Cardiac muscle cell (in vitro differentiated cells and primary cell): ENCODE measurements at regions not wholly inside any gene's neighbourhood (a gene's known extent, or its start where the extent isn't known, plus 50 kb on each side); places are given as distances from the start of the nearest gene placed in this dataset.

Experiments
- DNase-seq, 2 donors: peaks; one replicate each; pipeline versions ENCODE4 v3.0.0 to v3.0.0-alpha.2; 2010 to 2017; ENCODE audit warnings: low read depth in 1 of 2, low spot score in 1 of 2
- H3K27ac ChIP-seq: fragments of 200-600 bp; sonication (generic); 2 replicates; pipeline ENCODE4 v1.5.1; 2016
- H3K27me3 ChIP-seq: fragments of 200-600 bp; sonication (generic); 2 replicates; pipeline ENCODE4 v1.6.0; 2016; ENCODE audit warnings: control low read depth
- H3K36me3 ChIP-seq: fragments of 200-600 bp; sonication (generic); 2 replicates; pipeline ENCODE4 v1.5.1; 2016; ENCODE audit warnings: control low read depth
- H3K4me1 ChIP-seq: fragments of 200-600 bp; sonication (generic); 2 replicates; pipeline ENCODE4 v1.8.1; 2017; ENCODE audit warnings: low read depth, mild to moderate bottlenecking, mixed run types
- H3K4me3 ChIP-seq: fragments of 200-600 bp; sonication (generic); 2 replicates; pipeline ENCODE4 v1.5.1; 2016; ENCODE audit warnings: mild to moderate bottlenecking
- H3K9me3 ChIP-seq: fragments of 200-600 bp; sonication (generic); 2 replicates; pipeline ENCODE4 v1.5.1; 2017; ENCODE audit warnings: low read depth, mild to moderate bottlenecking, control low read depth
- CTCF ChIP-seq: IDR thresholded peaks from 2 replicates; pipeline ENCODE4 v1.5.1; 2012; ENCODE audit warnings: low read depth, mild to moderate bottlenecking, low read length

- Histone ChIP-seq H3K27me3 (peaks cover 65% of the 10 kb centered on the region), H3K4me3 (no peak overlapping the region), H3K9me3 (no peaks in the 10 kb centered on the region), H3K4me1 (no peaks in the 10 kb centered on the region), H3K27ac (no peak overlapping the region), H3K36me3 (no peaks in the 10 kb centered on the region)
- no peak for DNase-seq
- no peak for TF ChIP-seq CTCF
Measured at GRCh38 chr5:135232958-135233357, 166.1 kb downstream of the MACROH2A1 start.

DNA sequence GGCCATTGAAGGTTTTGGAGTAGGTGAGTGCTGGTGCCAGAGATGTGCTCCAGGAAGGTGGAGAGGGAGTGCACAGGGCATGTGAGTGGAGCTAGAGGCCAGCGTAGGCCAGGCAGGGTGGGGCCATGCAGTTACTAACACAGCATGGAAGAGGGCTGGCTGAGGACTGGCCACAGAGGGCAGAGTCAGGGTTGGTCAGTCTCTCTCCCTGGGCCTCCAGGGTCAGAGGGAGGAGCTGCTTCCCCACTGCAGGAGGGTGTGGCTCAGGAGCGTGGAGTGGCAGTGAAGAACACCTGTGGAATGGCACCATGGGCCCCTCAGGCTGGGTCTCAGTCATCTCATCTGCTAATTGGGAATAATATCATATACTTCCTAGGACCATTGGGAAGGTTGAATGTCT lies 167.7 kb downstream of the MACROH2A1 start:
- Histone ChIP-seq H3K4me3 (no peak overlapping the region), H3K9me3 (no peaks in the 10 kb centered on the region), H3K4me1 (no peaks in the 10 kb centered on the region), H3K36me3 (no peaks in the 10 kb centered on the region), H3K27ac (no peak overlapping the region), H3K27me3 (peaks cover 61% of the 10 kb centered on the region)
- DNase-seq, result no peak
- TF ChIP-seq CTCF, result no peak

DNA sequence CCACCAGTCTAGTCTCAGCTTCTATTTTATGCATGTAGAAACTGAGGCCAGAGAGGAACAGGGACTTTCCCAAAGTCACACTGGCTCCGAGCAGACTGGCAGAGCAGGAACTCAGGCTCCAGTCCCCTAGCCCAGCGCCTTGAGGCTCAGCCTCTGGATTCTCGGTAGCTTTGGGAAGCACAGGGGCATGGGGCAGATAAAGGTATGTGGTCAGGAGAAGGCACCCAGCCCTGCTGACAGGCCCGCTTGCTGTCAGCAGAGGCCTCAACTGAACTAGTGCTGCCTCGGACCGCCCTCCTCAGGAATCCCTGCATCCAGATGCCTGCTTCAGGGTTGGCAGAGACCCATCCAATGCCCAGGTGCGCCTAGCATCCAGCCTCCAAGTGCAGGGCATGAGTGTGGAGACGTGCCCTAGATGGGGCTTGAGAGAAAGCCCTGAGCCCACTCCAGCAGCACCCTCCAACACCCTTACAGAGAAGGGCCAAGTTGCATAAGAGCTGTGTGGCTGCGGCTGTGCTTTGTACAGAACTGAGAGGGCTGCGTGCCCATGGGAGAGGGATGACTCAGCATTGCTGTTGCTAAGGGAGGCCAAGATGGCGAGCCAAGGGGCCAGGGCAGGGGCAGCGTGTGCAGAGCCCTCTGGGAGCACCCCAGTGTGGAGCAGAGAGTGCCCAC lies 168.6 kb downstream of the MACROH2A1 start:
- peak in 1 of 2 donors; percentile 93 for DNase-seq
- Histone ChIP-seq H3K36me3 (no peaks in the 10 kb centered on the region), H3K4me3 (no peak overlapping the region), H3K4me1 (peaks cover 4% of the 10 kb centered on the region), H3K27ac (no peak overlapping the region), H3K27me3 (peaks cover 61% of the 10 kb centered on the region), H3K9me3 (no peaks in the 10 kb centered on the region)
- no peak for TF ChIP-seq CTCF

DNA sequence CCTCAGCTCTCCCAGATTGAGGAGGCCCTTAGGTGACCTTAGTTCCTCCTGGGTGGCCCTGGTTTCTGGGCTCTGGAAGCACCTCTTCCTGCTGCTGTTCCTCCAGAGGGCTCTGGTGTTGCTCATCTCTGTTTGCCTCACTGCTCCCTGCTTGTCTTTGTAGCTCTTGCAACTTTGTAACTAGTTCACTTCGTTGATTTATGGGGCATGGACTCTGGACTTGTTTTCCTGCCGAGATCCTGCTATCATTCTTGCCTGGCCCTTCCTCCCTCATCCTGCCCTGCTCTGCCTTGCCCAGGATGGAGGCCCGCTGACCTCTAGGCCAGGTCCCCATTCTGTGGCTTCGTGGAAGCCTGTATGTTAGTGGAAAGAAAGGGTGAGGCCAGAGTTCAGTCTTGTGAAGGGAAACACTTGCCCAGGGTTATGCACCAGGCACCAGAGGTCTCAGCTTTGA lies 169.3 kb downstream of the MACROH2A1 start:
- TF ChIP-seq CTCF, result no peak
- H3K9me3 ChIP-seq, result no peaks in the 10 kb centered on the region
- no peaks in the 10 kb centered on the region for H3K36me3 ChIP-seq
- H3K27ac ChIP-seq, result no peak overlapping the region
- peaks cover 61% of the 10 kb centered on the region for H3K27me3 ChIP-seq
- DNase-seq, result no peak
- no peak overlapping the region for H3K4me3 ChIP-seq
- peaks cover 4% of the 10 kb centered on the region for H3K4me1 ChIP-seq

DNA sequence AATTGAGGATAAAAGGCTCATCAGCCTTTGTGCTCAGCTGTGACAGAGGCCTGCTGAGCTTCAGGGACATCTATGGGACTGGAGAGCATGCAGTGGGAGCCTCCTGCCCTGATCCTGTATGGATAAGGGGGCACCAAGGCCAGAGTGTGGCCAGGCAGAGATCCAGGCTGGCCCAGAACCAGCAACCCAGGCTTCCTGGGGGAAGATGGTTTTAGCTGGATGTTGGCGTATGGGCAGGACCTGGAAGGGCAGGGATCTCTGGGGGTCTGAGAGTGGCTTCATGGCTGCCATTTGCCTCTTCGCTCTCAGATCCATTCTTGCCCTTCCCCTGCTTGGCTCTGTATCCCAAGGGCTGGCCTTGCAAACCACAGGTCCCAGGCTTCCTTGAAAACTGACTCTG lies 169.9 kb downstream of the MACROH2A1 start:
- no peak overlapping the region for H3K27ac ChIP-seq
- no peak for DNase-seq
- no peaks in the 10 kb centered on the region for H3K36me3 ChIP-seq
- peaks cover 61% of the 10 kb centered on the region for H3K27me3 ChIP-seq
- no peak for TF ChIP-seq CTCF
- peaks cover 4% of the 10 kb centered on the region for H3K4me1 ChIP-seq
- H3K9me3 ChIP-seq, result no peaks in the 10 kb centered on the region
- H3K4me3 ChIP-seq, result no peak overlapping the region

DNA sequence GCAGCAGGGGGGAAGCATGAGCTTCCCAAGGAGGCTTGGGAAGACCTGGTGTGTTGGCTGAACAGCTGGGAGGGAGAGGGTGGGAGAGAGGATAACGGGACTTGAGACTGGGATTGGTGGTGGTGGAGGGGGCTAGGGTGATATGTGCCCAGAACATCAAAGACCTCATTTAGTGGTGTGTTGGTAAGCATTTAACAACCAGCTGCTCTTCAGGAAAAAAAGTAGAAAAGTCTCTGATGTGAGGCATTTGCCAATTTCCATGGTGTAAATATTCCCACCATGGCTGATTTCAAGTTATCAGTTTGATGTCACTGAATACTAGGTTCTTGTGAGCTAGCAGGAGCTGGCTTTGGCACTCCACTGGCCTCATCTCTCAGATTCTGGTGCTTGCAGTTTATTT lies 170.8 kb downstream of the MACROH2A1 start:
- Histone ChIP-seq H3K9me3 (no peaks in the 10 kb centered on the region), H3K27me3 (peaks cover 61% of the 10 kb centered on the region), H3K27ac (no peak overlapping the region), H3K4me1 (peaks cover 4% of the 10 kb centered on the region), H3K4me3 (no peak overlapping the region), H3K36me3 (no peaks in the 10 kb centered on the region)
- no peak for TF ChIP-seq CTCF
- DNase-seq, result no peak
